Stimulated activated naive CD8-positive, alpha-beta T cell treated with anti-CD3 and anti-CD28 coated beads, Interleukin-15, amount 100 ng/mL, for 72 hours (primary cell): ENCODE measurements at regions not wholly inside any gene's neighbourhood (a gene's known extent, or its start where the extent isn't known, plus 50 kb on each side); places are given as distances from the start of the nearest gene placed in this dataset.
A peak's percentile ranks its signal among the peaks of the same experiment; 100 is the strongest.

Source experiments
- ATAC-seq: fragments of 150-1000 bp; cut with Tn5 transposase; 2 replicates; pipeline ENCODE4 v1.10.0; 2021; ENCODE audit warnings: mild to moderate bottlenecking, moderate library complexity
- DNase-seq, 2 donors: peaks; one replicate each; pipeline ENCODE4 v3.0.0; 2021 to 2022
- H3K27ac Mint-ChIP-seq, 2 donors: one replicate each; pipeline ENCODE4 v1.8.0; 2022; ENCODE audit warnings: mild to moderate bottlenecking in 2 of 2, mixed read lengths in 2 of 2, moderate library complexity in 2 of 2
- H3K27me3 Mint-ChIP-seq: one replicate; pipeline ENCODE4 v1.8.0; 2022; ENCODE audit warnings: mixed read lengths
- H3K4me1 Mint-ChIP-seq: one replicate; pipeline ENCODE4 v1.8.0; 2022; ENCODE audit warnings: mild to moderate bottlenecking, mixed read lengths
- H3K4me3 Mint-ChIP-seq, 2 donors: one replicate each; pipeline ENCODE4 v1.8.0; 2022; ENCODE audit warnings: mild to moderate bottlenecking in 2 of 2, mixed read lengths in 2 of 2, moderate library complexity in 1 of 2
- H3K9me3 Mint-ChIP-seq, 2 donors: one replicate each; pipeline ENCODE4 v1.8.0; 2022; ENCODE audit warnings: mixed read lengths in 2 of 2

- Mint-ChIP-seq H3K4me1 (peaks cover 50% of the 10 kb centered on the region), H3K27me3 (no peaks in the 10 kb centered on the region), H3K27ac (peak overlapping the region in 1 of 2 donors; percentile 84), H3K9me3 (no peaks in the 10 kb centered on the region), H3K4me3 (peak overlapping the region; percentile 42 to 74)
- DNase-seq = no peak
- ATAC-seq = no peak
These were observed 302.6 kb downstream of the COG6 start for GRCh38 chr13:39957868-39958677.

GRCh38 chr13:39959497-39960144, 304.2 kb downstream of the COG6 start:
- H3K27me3 Mint-ChIP-seq = no peaks in the 10 kb centered on the region
- ATAC-seq (no peak), DNase-seq (no peak)
- no peaks in the 10 kb centered on the region for H3K9me3 Mint-ChIP-seq
- H3K4me1 Mint-ChIP-seq = peaks cover 37% of the 10 kb centered on the region
- no peak overlapping the region for H3K27ac Mint-ChIP-seq
- no peak overlapping the region for H3K4me3 Mint-ChIP-seq

- H3K4me3 Mint-ChIP-seq = no peak overlapping the region
- H3K9me3 Mint-ChIP-seq = no peaks in the 10 kb centered on the region
- H3K27me3 Mint-ChIP-seq = no peaks in the 10 kb centered on the region
- H3K27ac Mint-ChIP-seq = no peak overlapping the region
- H3K4me1 Mint-ChIP-seq = peaks cover 35% of the 10 kb centered on the region
- ATAC-seq = no peak
- DNase-seq = no peak
These were observed 304.7 kb downstream of the COG6 start for GRCh38 chr13:39960191-39960590.

GRCh38 chr13:39961036-39961435, 305.6 kb downstream of the COG6 start:
- H3K27me3 Mint-ChIP-seq = no peaks in the 10 kb centered on the region
- no peak for ATAC-seq
- no peak overlapping the region for H3K4me3 Mint-ChIP-seq
- H3K4me1 Mint-ChIP-seq = peaks cover 26% of the 10 kb centered on the region
- DNase-seq = no peak
- H3K9me3 Mint-ChIP-seq = no peaks in the 10 kb centered on the region
- H3K27ac Mint-ChIP-seq = no peak overlapping the region

GRCh38 chr13:39963612-39964011, 308.1 kb downstream of the COG6 start:
- Mint-ChIP-seq H3K27ac (no peak overlapping the region), H3K9me3 (peaks cover 2 to 4% of the 10 kb centered on the region in 2 donors), H3K27me3 (peaks cover 8% of the 10 kb centered on the region), H3K4me1 (peaks cover under 1% of the 10 kb centered on the region), H3K4me3 (no peak overlapping the region)
- DNase-seq (no peak), ATAC-seq (no peak)

- H3K27me3 Mint-ChIP-seq = peaks cover 8% of the 10 kb centered on the region
- H3K4me1 Mint-ChIP-seq = no peaks in the 10 kb centered on the region
- H3K27ac Mint-ChIP-seq = no peak overlapping the region
- ATAC-seq (no peak), DNase-seq (no peak)
- H3K4me3 Mint-ChIP-seq = no peak overlapping the region
- peaks cover 5 to 6% of the 10 kb centered on the region in 2 donors for H3K9me3 Mint-ChIP-seq
These were observed 309.8 kb downstream of the COG6 start for GRCh38 chr13:39965309-39965708.

- no peak for ATAC-seq
- Mint-ChIP-seq H3K27me3 (peaks cover 8% of the 10 kb centered on the region), H3K9me3 (peaks cover 5 to 6% of the 10 kb centered on the region in 2 donors), H3K27ac (no peak overlapping the region), H3K4me3 (no peak overlapping the region), H3K4me1 (no peaks in the 10 kb centered on the region)
- DNase-seq = no peak
These were observed 311.9 kb downstream of the COG6 start for GRCh38 chr13:39967199-39967959.

- Mint-ChIP-seq H3K27ac (no peak overlapping the region), H3K4me3 (no peak overlapping the region), H3K4me1 (no peaks in the 10 kb centered on the region), H3K9me3 (peaks cover 5 to 6% of the 10 kb centered on the region in 2 donors), H3K27me3 (peaks cover 8% of the 10 kb centered on the region)
- DNase-seq (no peak), ATAC-seq (no peak)
These were observed 313.4 kb downstream of the COG6 start for GRCh38 chr13:39968646-39969475.

GRCh38 chr13:39970177-39970846, 314.9 kb downstream of the COG6 start:
- Mint-ChIP-seq H3K27me3 (peaks cover 8% of the 10 kb centered on the region), H3K4me1 (no peaks in the 10 kb centered on the region), H3K9me3 (peaks cover 5 to 6% of the 10 kb centered on the region in 2 donors), H3K4me3 (no peak overlapping the region), H3K27ac (no peak overlapping the region)
- no peak for ATAC-seq
- no peak for DNase-seq

GRCh38 chr13:39971526-39971925, 316.1 kb downstream of the COG6 start:
- H3K27ac Mint-ChIP-seq = no peak overlapping the region
- peaks cover 5 to 6% of the 10 kb centered on the region in 2 donors for H3K9me3 Mint-ChIP-seq
- H3K4me3 Mint-ChIP-seq = no peak overlapping the region
- H3K4me1 Mint-ChIP-seq = no peaks in the 10 kb centered on the region
- DNase-seq (no peak), ATAC-seq (no peak)
- peaks cover 5% of the 10 kb centered on the region for H3K27me3 Mint-ChIP-seq

- DNase-seq (no peak), ATAC-seq (no peak)
- Mint-ChIP-seq H3K4me3 (no peak overlapping the region), H3K27me3 (no peaks in the 10 kb centered on the region), H3K9me3 (no peaks in the 10 kb centered on the region), H3K4me1 (no peaks in the 10 kb centered on the region), H3K27ac (no peak overlapping the region)
These were observed 321.0 kb downstream of the COG6 start for GRCh38 chr13:39976481-39976880.

- Mint-ChIP-seq H3K4me1 (no peaks in the 10 kb centered on the region), H3K27me3 (no peaks in the 10 kb centered on the region), H3K4me3 (no peak overlapping the region), H3K9me3 (no peaks in the 10 kb centered on the region), H3K27ac (no peak overlapping the region)
- DNase-seq (no peak), ATAC-seq (no peak)
These were observed 325.6 kb downstream of the COG6 start for GRCh38 chr13:39981056-39981455.

GRCh38 chr13:39982745-39983144, 327.3 kb downstream of the COG6 start:
- ATAC-seq = no peak
- Mint-ChIP-seq H3K9me3 (no peaks in the 10 kb centered on the region), H3K27ac (no peak overlapping the region), H3K4me1 (no peaks in the 10 kb centered on the region), H3K4me3 (no peak overlapping the region), H3K27me3 (no peaks in the 10 kb centered on the region)
- no peak for DNase-seq

- DNase-seq = no peak
- Mint-ChIP-seq H3K27me3 (no peaks in the 10 kb centered on the region), H3K4me1 (no peaks in the 10 kb centered on the region), H3K4me3 (no peak overlapping the region), H3K27ac (no peak overlapping the region), H3K9me3 (no peaks in the 10 kb centered on the region)
- no peak for ATAC-seq
These were observed 329.6 kb downstream of the COG6 start for GRCh38 chr13:39985071-39985470.

- no peaks in the 10 kb centered on the region for H3K4me1 Mint-ChIP-seq
- no peak for DNase-seq
- no peak for ATAC-seq
- H3K27ac Mint-ChIP-seq = no peak overlapping the region
- H3K4me3 Mint-ChIP-seq = no peak overlapping the region
- H3K27me3 Mint-ChIP-seq = no peaks in the 10 kb centered on the region
- peaks cover 0 to 7% of the 10 kb centered on the region in 2 donors for H3K9me3 Mint-ChIP-seq
These were observed 332.9 kb downstream of the COG6 start for GRCh38 chr13:39988351-39988750.
